Fibroblast of villous mesenchyme (primary cell): ENCODE measurements at regions not wholly inside any gene's neighbourhood (a gene's known extent, or its start where the extent isn't known, plus 50 kb on each side); places are given as distances from the start of the nearest gene placed in this dataset.

ENCODE experiments used
- DNase-seq: peaks from one replicate; pipeline ENCODE4 v3.0.0-alpha.2; 2010; ENCODE audit warnings: low read depth
- H3K4me3 ChIP-seq: 2 replicates; pipeline ENCODE4 v1.5.1; 2011; ENCODE audit warnings: low read depth, mild to moderate bottlenecking, low read length
- CTCF ChIP-seq: IDR thresholded peaks from 2 replicates; pipeline ENCODE4 v1.5.1; 2012; ENCODE audit warnings: low read depth, mild to moderate bottlenecking, low read length; ENCODE audit not compliant: insufficient read depth

GRCh38 chrX:148322906-148323305 is 177.5 kb upstream of the AFF2 start:
- H3K4me3 ChIP-seq, result no peak overlapping the region
- no peak for DNase-seq
- TF ChIP-seq CTCF, result no peak

GRCh38 chrX:148333989-148334388 is 166.4 kb upstream of the AFF2 start:
- no peak for DNase-seq
- TF ChIP-seq CTCF, result no peak
- H3K4me3 ChIP-seq, result no peak overlapping the region

- no peak overlapping the region for H3K4me3 ChIP-seq
- TF ChIP-seq CTCF, result no peak
Observed at GRCh38 chrX:148337873-148338272, 162.5 kb upstream of the AFF2 start.

GRCh38 chrX:148354916-148355315 is 145.5 kb upstream of the AFF2 start:
- DNase-seq, result no peak
- no peak overlapping the region for H3K4me3 ChIP-seq
- TF ChIP-seq CTCF, result no peak

More at GRCh38 chrX:148337873-148338272, 162.5 kb upstream of the AFF2 start:
- DNase-seq, result no peak

GRCh38 chrX:148361641-148362040 is 138.8 kb upstream of the AFF2 start:
- no peak overlapping the region for H3K4me3 ChIP-seq
- TF ChIP-seq CTCF, result no peak
- no peak for DNase-seq

GRCh38 chrX:148363471-148364235 is 136.8 kb upstream of the AFF2 start:
- no peak for TF ChIP-seq CTCF
- no peak overlapping the region for H3K4me3 ChIP-seq
- DNase-seq, result no peak

- TF ChIP-seq CTCF, result no peak
- no peak overlapping the region for H3K4me3 ChIP-seq
- DNase-seq, result no peak
Observed at GRCh38 chrX:148365233-148365632, 135.2 kb upstream of the AFF2 start.
